ENCODE measurements at regions not wholly inside any gene's neighbourhood (a gene's known extent, or its start where the extent isn't known, plus 50 kb on each side); places are given as distances from the start of the nearest gene placed in this dataset.
A peak's percentile ranks its signal among the peaks of the same experiment; 100 is the strongest.

DNA sequence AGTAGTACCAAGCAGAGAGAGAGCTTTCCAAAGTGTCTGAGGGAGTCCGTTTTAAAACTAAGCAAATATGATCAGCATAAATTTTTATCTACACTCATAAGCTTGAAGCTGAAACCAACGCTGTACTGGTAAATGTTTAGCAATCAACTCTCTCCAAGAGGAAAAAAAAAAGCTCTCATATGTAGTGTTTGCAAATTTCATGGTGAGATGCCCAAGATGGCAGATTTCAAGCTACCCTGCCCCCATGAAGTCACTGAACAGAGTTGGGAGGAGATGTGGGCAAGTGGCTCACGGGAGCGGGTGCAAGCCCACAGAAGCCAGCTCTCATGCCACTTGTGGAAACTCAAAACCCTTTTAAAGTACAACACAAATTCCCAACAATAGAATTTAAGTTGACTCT lies 475.8 kb downstream of the BCAT1 start:
- Histone ChIP-seq H3K36me3 (ENCODE audit: control insufficient read depth in 4 of 4, insufficient read depth in 4 of 4, low read length in 4 of 4) (no peaks in the 10 kb centered on the region), H3K4me1 (ENCODE audit: control insufficient read depth in 5 of 5, insufficient read depth in 5 of 5, low read length in 5 of 5) (no peaks in the 10 kb centered on the region), H3K9ac (ENCODE audit: insufficient read depth in 1 of 2, low read length in 2 of 2) (no peak overlapping the region), H3K4me3 (no peak overlapping the region), H3K27ac (ENCODE audit: low read depth in 1 of 2, low read length in 1 of 2) (no peak overlapping the region), H3K9me3 (ENCODE audit: control insufficient read depth in 4 of 4, insufficient read depth in 3 of 4, low read length in 3 of 4) (no peaks in the 10 kb centered on the region), H3K27me3 (ENCODE audit: control insufficient read depth in 3 of 3, insufficient read depth in 3 of 3, low read length in 2 of 3) (no peaks in the 10 kb centered on the region)
- ATAC-seq (ENCODE audit: insufficient read depth, low FRiP score) (no peak), DNase-seq (peak in 1 of 3 donors; percentile 52)
- TF ChIP-seq, protein P1, sequence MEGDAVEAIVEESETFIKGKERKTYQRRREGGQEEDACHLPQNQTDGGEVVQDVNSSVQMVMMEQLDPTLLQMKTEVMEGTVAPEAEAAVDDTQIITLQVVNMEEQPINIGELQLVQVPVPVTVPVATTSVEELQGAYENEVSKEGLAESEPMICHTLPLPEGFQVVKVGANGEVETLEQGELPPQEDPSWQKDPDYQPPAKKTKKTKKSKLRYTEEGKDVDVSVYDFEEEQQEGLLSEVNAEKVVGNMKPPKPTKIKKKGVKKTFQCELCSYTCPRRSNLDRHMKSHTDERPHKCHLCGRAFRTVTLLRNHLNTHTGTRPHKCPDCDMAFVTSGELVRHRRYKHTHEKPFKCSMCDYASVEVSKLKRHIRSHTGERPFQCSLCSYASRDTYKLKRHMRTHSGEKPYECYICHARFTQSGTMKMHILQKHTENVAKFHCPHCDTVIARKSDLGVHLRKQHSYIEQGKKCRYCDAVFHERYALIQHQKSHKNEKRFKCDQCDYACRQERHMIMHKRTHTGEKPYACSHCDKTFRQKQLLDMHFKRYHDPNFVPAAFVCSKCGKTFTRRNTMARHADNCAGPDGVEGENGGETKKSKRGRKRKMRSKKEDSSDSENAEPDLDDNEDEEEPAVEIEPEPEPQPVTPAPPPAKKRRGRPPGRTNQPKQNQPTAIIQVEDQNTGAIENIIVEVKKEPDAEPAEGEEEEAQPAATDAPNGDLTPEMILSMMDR (IDR thresholded peaks at IDR 0.05; ENCODE audit: control extremely low read depth, extremely low read depth), result no peak
- 63 to 81% methylated on average over 4 of the region's 4 CpGs for WGBS, 2 donors

DNA sequence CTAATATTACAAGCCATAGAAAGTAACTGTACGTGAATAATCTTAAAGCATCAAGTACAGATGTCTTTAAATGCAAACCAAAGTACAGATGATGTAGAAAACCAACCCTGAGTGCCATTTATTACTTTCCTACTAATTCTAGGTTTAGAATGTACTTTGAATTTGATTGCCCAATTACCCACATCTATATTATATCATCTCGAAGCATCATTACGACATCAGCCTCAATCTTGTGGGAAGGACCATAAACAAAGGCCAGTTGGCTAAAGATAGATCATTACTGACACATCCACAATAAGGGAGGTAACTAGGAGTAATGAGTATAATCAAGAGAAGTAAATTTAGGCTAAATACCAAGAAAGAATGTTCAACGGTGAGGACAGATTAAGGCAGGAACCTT lies 478.9 kb downstream of the BCAT1 start:
- no peak for ATAC-seq (ENCODE audit: insufficient read depth, low FRiP score)
- peaks cover 0 to 4% (median 0%) of the 10 kb centered on the region in 5 donors for H3K4me1 ChIP-seq (ENCODE audit: control insufficient read depth in 5 of 5, insufficient read depth in 5 of 5, low read length in 5 of 5)
- no peaks in the 10 kb centered on the region for H3K27me3 ChIP-seq (ENCODE audit: control insufficient read depth in 3 of 3, insufficient read depth in 3 of 3, low read length in 2 of 3)
- DNase-seq, result no peak
- no peaks in the 10 kb centered on the region for H3K9me3 ChIP-seq (ENCODE audit: control insufficient read depth in 4 of 4, insufficient read depth in 3 of 4, low read length in 3 of 4)
- H3K9ac ChIP-seq (ENCODE audit: insufficient read depth in 1 of 2, low read length in 2 of 2), result no peak overlapping the region
- H3K27ac ChIP-seq (ENCODE audit: low read depth in 1 of 2, low read length in 1 of 2), result no peak overlapping the region
- 44 to 72% methylated on average over 4 of the region's 4 CpGs for WGBS, 2 donors
- no peaks in the 10 kb centered on the region for H3K36me3 ChIP-seq (ENCODE audit: control insufficient read depth in 4 of 4, insufficient read depth in 4 of 4, low read length in 4 of 4)
- TF ChIP-seq, protein P1 (IDR thresholded peaks at IDR 0.05; ENCODE audit: control extremely low read depth, extremely low read depth), result no peak
- H3K4me3 ChIP-seq, result no peak overlapping the region

GRCh38 chr12:24469089-24469488 lies 479.8 kb downstream of the BCAT1 start:
- DNase-seq, result no peak
- ATAC-seq (ENCODE audit: insufficient read depth, low FRiP score), result no peak

More at GRCh38 chr12:24469089-24469488, 479.8 kb downstream of the BCAT1 start:
- H3K4me1 ChIP-seq (ENCODE audit: control insufficient read depth in 5 of 5, insufficient read depth in 5 of 5, low read length in 5 of 5), result peaks cover 0 to 4% (median 0%) of the 10 kb centered on the region in 5 donors
- H3K9ac ChIP-seq (ENCODE audit: insufficient read depth in 1 of 2, low read length in 2 of 2), result no peak overlapping the region
- H3K27ac ChIP-seq (ENCODE audit: low read depth in 1 of 2, low read length in 1 of 2), result no peak overlapping the region
- H3K27me3 ChIP-seq (ENCODE audit: control insufficient read depth in 3 of 3, insufficient read depth in 3 of 3, low read length in 2 of 3), result no peaks in the 10 kb centered on the region
- no peaks in the 10 kb centered on the region for H3K36me3 ChIP-seq (ENCODE audit: control insufficient read depth in 4 of 4, insufficient read depth in 4 of 4, low read length in 4 of 4)
- 83 to 95% methylated on average over 10 of the region's 10 CpGs for WGBS, 2 donors
- TF ChIP-seq, protein P1 (IDR thresholded peaks at IDR 0.05; ENCODE audit: control extremely low read depth, extremely low read depth), result no peak
- H3K9me3 ChIP-seq (ENCODE audit: control insufficient read depth in 4 of 4, insufficient read depth in 3 of 4, low read length in 3 of 4), result no peaks in the 10 kb centered on the region
- no peak overlapping the region for H3K4me3 ChIP-seq
